Left lobe of liver (tissue), 2 donors: ENCODE measurements at regions not wholly inside any gene's neighbourhood (a gene's known extent, or its start where the extent isn't known, plus 50 kb on each side); places are given as distances from the start of the nearest gene placed in this dataset.

Experiments used
- ATAC-seq: fragments of 200-7000 bp; cut with Tn5 transposase; one replicate; pipeline ENCODE4 v1.9.1; 2020; ENCODE audit warnings: mild to moderate bottlenecking, moderate library complexity
- DNase-seq: peaks from one replicate; pipeline ENCODE4 v3.0.0-alpha.2; 2020; ENCODE audit warnings: low spot score
- donor health status: DM: no; HTN: no; CAD: no; lungs with moderate emphysema.
- donor health status: DM: no; HTN: yes; CAD: no.

GRCh38 chr14:32254952-32255679 is 52.0 kb upstream of the RNU6-8 start:
- peak; percentile 96 for ATAC-seq
- peak; percentile 73 for DNase-seq

DNA sequence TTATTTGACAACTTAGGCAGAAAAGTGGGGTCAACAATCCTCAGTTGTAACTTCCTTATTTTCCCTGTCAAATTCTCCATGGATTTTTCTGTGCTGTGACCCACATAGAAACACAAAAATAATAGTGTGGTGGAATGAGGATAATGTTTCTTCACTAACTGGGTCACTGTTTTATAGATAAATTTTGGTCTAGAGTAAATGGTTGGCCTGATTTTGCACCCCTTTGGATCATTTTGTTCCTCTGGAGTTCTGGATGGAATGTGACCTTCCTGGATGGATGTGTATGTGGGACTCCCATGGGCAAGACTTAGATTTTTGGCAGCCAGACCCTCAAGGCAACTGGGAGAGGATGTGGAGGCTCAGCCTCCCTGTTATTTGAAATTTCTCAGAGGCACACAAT is 52.7 kb upstream of the RNU6-8 start:
- no peak for DNase-seq
- no peak for ATAC-seq

- no peak for ATAC-seq
- no peak for DNase-seq
These were observed 53.5 kb upstream of the RNU6-8 start for GRCh38 chr14:32256576-32256975.

DNA sequence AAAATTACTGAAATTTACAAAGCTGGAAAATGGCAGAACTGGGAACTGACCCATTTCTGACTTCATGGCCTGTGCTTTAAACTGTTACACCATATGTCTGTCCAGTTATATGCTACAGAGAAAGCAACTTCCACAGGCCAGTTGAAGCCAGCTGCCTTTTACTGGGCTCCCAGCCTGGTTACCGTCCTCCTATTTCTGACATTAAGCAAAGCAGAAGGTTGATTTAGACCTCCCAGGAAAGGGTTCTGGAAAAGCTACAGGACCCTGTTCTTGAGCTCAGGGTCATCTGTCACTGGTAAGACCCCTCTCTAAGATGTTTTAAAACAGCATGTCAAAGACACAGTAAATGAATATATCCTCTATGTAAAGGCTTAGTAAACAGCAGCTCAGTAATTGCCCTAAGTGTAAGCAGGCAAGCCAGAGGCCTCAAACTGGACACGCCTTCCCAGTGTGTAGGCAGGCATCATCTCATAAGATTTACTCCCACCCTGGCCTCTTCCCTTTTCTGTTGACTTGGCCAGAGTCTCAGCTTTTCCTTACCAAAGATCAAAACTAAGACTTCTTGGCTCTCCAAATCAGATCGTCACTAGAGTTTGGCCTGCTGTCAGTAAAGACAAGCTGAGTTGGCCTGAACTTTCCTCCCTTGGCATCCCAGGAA is 55.4 kb upstream of the RNU6-8 start:
- ATAC-seq (no peak), DNase-seq (no peak)

GRCh38 chr14:32259368-32260013 is 56.4 kb upstream of the RNU6-8 start:
- ATAC-seq (no peak), DNase-seq (no peak)

GRCh38 chr14:32263939-32264567 is 61.0 kb upstream of the RNU6-8 start:
- ATAC-seq (no peak), DNase-seq (no peak)

DNA sequence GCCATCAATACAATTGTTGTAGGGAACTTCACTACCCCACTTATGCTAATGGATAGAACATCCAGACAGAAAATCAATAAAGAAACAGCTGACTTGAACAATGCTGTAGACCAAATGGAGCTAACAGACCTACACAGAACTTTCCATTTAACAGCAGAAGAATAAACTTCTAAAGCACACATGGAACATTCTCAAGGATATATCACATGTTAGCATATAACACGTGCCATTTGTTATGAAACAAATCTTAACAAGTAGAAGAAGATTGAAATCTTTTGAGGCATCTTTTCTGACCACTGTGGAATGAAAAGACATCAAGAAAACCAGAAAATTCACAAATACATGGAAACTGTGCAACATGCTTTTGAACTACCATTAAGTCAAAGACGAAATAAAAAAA is 62.5 kb upstream of the RNU6-8 start:
- no peak for DNase-seq
- ATAC-seq, result no peak

- ATAC-seq, result no peak
- no peak for DNase-seq
These were observed 51.1 kb upstream of the AKAP6 start for GRCh38 chr14:32277998-32278397.
